ENCODE measurements at regions not wholly inside any gene's neighbourhood (a gene's known extent, or its start where the extent isn't known, plus 50 kb on each side); places are given as distances from the start of the nearest gene placed in this dataset.
A peak's percentile ranks its signal among the peaks of the same experiment; 100 is the strongest.
"Not testable (repeated sequence)": the region's sequence is repeated elsewhere in the genome, so short reads cannot be mapped to it uniquely, and the experiment has no call there.

- DNase-seq (ENCODE audit: low read depth) = no peak
- H3K4me3 ChIP-seq (ENCODE audit: low read depth, low read length) = no peak overlapping the region
- TF ChIP-seq CTCF (conservative IDR thresholded peaks at IDR 0.05; ENCODE audit: low read depth, low read length) = no peak
Observed at GRCh38 chr12:124216966-124217365, 77.9 kb upstream of the RFLNA start.

- TF ChIP-seq CTCF (conservative IDR thresholded peaks at IDR 0.05; ENCODE audit: low read depth, low read length) = no peak
- no peak for DNase-seq (ENCODE audit: low read depth)
- peak overlapping the region; percentile 42 for H3K4me3 ChIP-seq (ENCODE audit: low read depth, low read length)
Observed at GRCh38 chr12:124217508-124218242, 77.2 kb upstream of the RFLNA start.

- no peak for DNase-seq (ENCODE audit: low read depth)
- no peak overlapping the region for H3K4me3 ChIP-seq (ENCODE audit: low read depth, low read length)
- no peak for TF ChIP-seq CTCF (conservative IDR thresholded peaks at IDR 0.05; ENCODE audit: low read depth, low read length)
Observed at GRCh38 chr12:124218243-124218560, 76.7 kb upstream of the RFLNA start.

- DNase-seq (ENCODE audit: low read depth); H3K4me3 ChIP-seq (ENCODE audit: low read depth, low read length): not testable (repeated sequence)
Observed at GRCh38 chr12:124218650-124219049, 76.2 kb upstream of the RFLNA start.

GRCh38 chr12:124222368-124223245 lies 72.3 kb upstream of the RFLNA start:
- H3K4me3 ChIP-seq (ENCODE audit: low read depth, low read length) = no peak overlapping the region
- no peak for DNase-seq (ENCODE audit: low read depth)
- no peak for TF ChIP-seq CTCF (conservative IDR thresholded peaks at IDR 0.05; ENCODE audit: low read depth, low read length)

- not testable (repeated sequence) for DNase-seq (ENCODE audit: low read depth); H3K4me3 ChIP-seq (ENCODE audit: low read depth, low read length)
Observed at GRCh38 chr12:124223733-124224138, 71.2 kb upstream of the RFLNA start.

- H3K4me3 ChIP-seq (ENCODE audit: low read depth, low read length) = no peak overlapping the region
- no peak for TF ChIP-seq CTCF (conservative IDR thresholded peaks at IDR 0.05; ENCODE audit: low read depth, low read length)
- DNase-seq (ENCODE audit: low read depth) = no peak
Observed at GRCh38 chr12:124224535-124225110, 70.3 kb upstream of the RFLNA start.

Measured in epithelial cell of proximal tubule (primary cell).